NCI-H524 treated with DMSO at 0.1 percent for 48 hours (cell line): ENCODE measurements at regions not wholly inside any gene's neighbourhood (a gene's known extent, or its start where the extent isn't known, plus 50 kb on each side); places are given as distances from the start of the nearest gene placed in this dataset.
"Not testable (repeated sequence)": the region's sequence is repeated elsewhere in the genome, so short reads cannot be mapped to it uniquely, and the experiment has no call there.

Source experiments
- DNase-seq: peaks from one replicate; lab custom pipeline; 2025; lab: John Stamatoyannopoulos, UW

GRCh38 chr15:95693917-95694316 is 636.6 kb upstream of the NR2F2 start:
- DNase-seq = no peak

GRCh38 chr15:95698230-95698629 is 632.3 kb upstream of the NR2F2 start:
- DNase-seq = no peak

GRCh38 chr15:95698951-95699350 is 631.5 kb upstream of the NR2F2 start:
- no peak for DNase-seq

- no peak for DNase-seq
Observed at GRCh38 chr15:95699578-95699977, 630.9 kb upstream of the NR2F2 start.

- not testable (repeated sequence) for DNase-seq
Observed at GRCh38 chr15:95700692-95701091, 629.8 kb upstream of the NR2F2 start.

- DNase-seq = no peak
Observed at GRCh38 chr15:95701410-95701809, 629.1 kb upstream of the NR2F2 start.

GRCh38 chr15:95709959-95710695 is 620.4 kb upstream of the NR2F2 start:
- no peak for DNase-seq

GRCh38 chr15:95712785-95713184 is 617.7 kb upstream of the NR2F2 start:
- no peak for DNase-seq

- DNase-seq = no peak
Observed at GRCh38 chr15:95713324-95713723, 617.2 kb upstream of the NR2F2 start.

- DNase-seq = no peak
Observed at GRCh38 chr15:95715116-95715903, 615.2 kb upstream of the NR2F2 start.

- peak; percentile 6 for DNase-seq
Observed at GRCh38 chr15:95715906-95716656, 614.4 kb upstream of the NR2F2 start.

- no peak for DNase-seq
Observed at GRCh38 chr15:95716708-95717107, 613.8 kb upstream of the NR2F2 start.

- DNase-seq = no peak
Observed at GRCh38 chr15:95718441-95718840, 612.1 kb upstream of the NR2F2 start.

- no peak for DNase-seq
Observed at GRCh38 chr15:95724908-95725633, 605.4 kb upstream of the NR2F2 start.

- no peak for DNase-seq
Observed at GRCh38 chr15:95726891-95727290, 603.6 kb upstream of the NR2F2 start.

- no peak for DNase-seq
Observed at GRCh38 chr15:95733931-95734330, 596.6 kb upstream of the NR2F2 start.

- DNase-seq = no peak
Observed at GRCh38 chr15:95734422-95735316, 595.8 kb upstream of the NR2F2 start.

GRCh38 chr15:95737060-95737459 is 593.4 kb upstream of the NR2F2 start:
- DNase-seq = no peak

GRCh38 chr15:95739131-95739530 is 591.4 kb upstream of the NR2F2 start:
- no peak for DNase-seq

GRCh38 chr15:95741830-95742229 is 588.7 kb upstream of the NR2F2 start:
- DNase-seq = no peak

- no peak for DNase-seq
Observed at GRCh38 chr15:95742256-95742655, 588.2 kb upstream of the NR2F2 start.
